22Rv1 (cell line): ENCODE measurements at regions not wholly inside any gene's neighbourhood (a gene's known extent, or its start where the extent isn't known, plus 50 kb on each side); places are given as distances from the start of the nearest gene placed in this dataset.

Source experiments
- CTCF ChIP-seq: fragments of 450-650 bp; IDR thresholded peaks from 2 replicates; pipeline ENCODE4 v1.5.1; 2017; ENCODE audit warnings: mild to moderate bottlenecking
- ZFX ChIP-seq: fragments of 450-650 bp; IDR thresholded peaks from 2 replicates; pipeline ENCODE4 v1.6.1; 2017; ENCODE audit warnings: antibody characterized with exemption, borderline replicate concordance

- TF ChIP-seq CTCF (no peak), ZFX (no peak)
These were observed 747.2 kb upstream of the MAN1A1 start for GRCh38 chr6:120096696-120097260.
